Hepatocyte (in vitro differentiated cells): ENCODE measurements at regions not wholly inside any gene's neighbourhood (a gene's known extent, or its start where the extent isn't known, plus 50 kb on each side); places are given as distances from the start of the nearest gene placed in this dataset.

Experiments
- CTCF ChIP-seq: fragments of 200-600 bp; sonication (generic); IDR thresholded peaks from 2 replicates; pipeline ENCODE4 v1.5.1; 2016; ENCODE audit warnings: antibody characterized with exemption, mild to moderate bottlenecking; ENCODE audit not compliant: poor library complexity
- EZH2 ChIP-seq: fragments of 200-600 bp; sonication (generic); IDR thresholded peaks from 2 replicates; pipeline ENCODE4 v1.6.1; 2016; ENCODE audit warnings: antibody characterized with exemption, mild to moderate bottlenecking, borderline replicate concordance

DNA sequence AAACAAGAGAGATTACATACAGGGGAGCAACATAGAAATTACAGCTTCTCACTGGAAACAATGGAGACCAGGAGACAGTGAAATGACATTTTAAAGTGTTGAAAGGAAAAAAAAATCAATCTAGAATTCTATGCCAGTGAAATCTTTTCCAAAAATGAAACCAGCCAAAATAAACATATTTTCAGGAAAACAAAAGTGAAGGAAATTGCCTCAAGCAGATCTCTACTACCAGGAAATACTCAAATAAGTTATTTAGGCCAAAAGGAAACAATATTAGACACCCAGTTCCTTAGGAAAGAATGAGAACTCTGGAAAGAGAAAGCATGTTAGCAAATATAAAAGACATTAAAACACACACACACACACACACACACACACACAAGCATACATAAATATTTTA is 339.9 kb upstream of the NCKAP5 start:
- TF ChIP-seq EZH2: no peak
- TF ChIP-seq CTCF: no peak
